Activated CD8-positive, alpha-beta T cell treated with anti-CD3 and anti-CD28 coated beads for 36 hours (primary cell): ENCODE measurements at regions not wholly inside any gene's neighbourhood (a gene's known extent, or its start where the extent isn't known, plus 50 kb on each side); places are given as distances from the start of the nearest gene placed in this dataset.

Experiments used
- ATAC-seq: fragments of 200-7000 bp; cut with Tn5 transposase; one replicate; pipeline ENCODE4 v1.10.0; 2021; ENCODE audit warnings: mild to moderate bottlenecking, moderate library complexity
- CTCF ChIA-PET: fragments of 350-600 bp; sonication (Branson Sonifier 250); formaldehyde crosslinking; loops from one replicate; lab custom pipeline; 2021; ENCODE audit warnings: antibody characterized with exemption; lab: Charles Lee
- POLR2A ChIA-PET: fragments of 350-600 bp; sonication (Branson Sonifier 250); formaldehyde crosslinking; loops from one replicate; lab custom pipeline; 2021; ENCODE audit warnings: antibody characterized with exemption; lab: Charles Lee
- DNase-seq: peaks from one replicate; pipeline ENCODE4 v3.0.0-alpha.2; 2020
- H3K27ac Mint-ChIP-seq: one replicate; pipeline ENCODE4 v1.8.0; 2021; ENCODE audit warnings: mild to moderate bottlenecking, mixed read lengths
- H3K27me3 Mint-ChIP-seq: one replicate; pipeline ENCODE4 v1.8.0; 2021; ENCODE audit warnings: mixed read lengths
- H3K36me3 Mint-ChIP-seq: one replicate; pipeline ENCODE4 v1.8.0; 2021; ENCODE audit warnings: low read depth, mixed read lengths
- H3K4me1 Mint-ChIP-seq: one replicate; pipeline ENCODE4 v1.8.0; 2021; ENCODE audit warnings: low read depth, mixed read lengths
- H3K4me3 Mint-ChIP-seq: one replicate; pipeline ENCODE4 v1.8.0; 2021; ENCODE audit warnings: mild to moderate bottlenecking, moderate library complexity, mixed read lengths
- H3K9me3 Mint-ChIP-seq: one replicate; pipeline ENCODE4 v1.8.0; 2021; ENCODE audit warnings: mixed read lengths
- CTCF ChIP-seq: fragments of 200-600 bp; IDR thresholded peaks from one replicate; pipeline ENCODE4 v1.8.0; 2022; ENCODE audit warnings: antibody characterized with exemption, mild to moderate bottlenecking
- intact Hi-C: fragments of 100-400 bp; cut with micrococcal nuclease; formaldehyde crosslinking; loops from one replicate; pipeline ENCODE4 v1.10.0; 2022

GRCh38 chr1:56400526-56400925, 178.8 kb downstream of the PLPP3 start:
- H3K27ac Mint-ChIP-seq, result no peak overlapping the region
- ChIA-PET CTCF (no interaction called here), POLR2A (no interaction called here)
- TF ChIP-seq CTCF, result no peak
- H3K36me3 Mint-ChIP-seq, result no peaks in the 10 kb centered on the region
- H3K4me1 Mint-ChIP-seq, result no peaks in the 10 kb centered on the region
- H3K27me3 Mint-ChIP-seq, result no peaks in the 10 kb centered on the region
- intact Hi-C loops, result no loop called here
- H3K9me3 Mint-ChIP-seq, result peaks cover 2% of the 10 kb centered on the region
- no peak overlapping the region for H3K4me3 Mint-ChIP-seq
- ATAC-seq, result no peak
- no peak for DNase-seq

- CTCF ChIA-PET, result no interaction called here
- Mint-ChIP-seq H3K36me3 (no peaks in the 10 kb centered on the region), H3K27me3 (peaks cover under 1% of the 10 kb centered on the region), H3K9me3 (peaks cover 2% of the 10 kb centered on the region), H3K27ac (no peak overlapping the region), H3K4me1 (no peaks in the 10 kb centered on the region), H3K4me3 (no peak overlapping the region)
- POLR2A ChIA-PET, result no interaction called here
- intact Hi-C loops, result no loop called here
- no peak for TF ChIP-seq CTCF
- DNase-seq, result no peak
- ATAC-seq, result no peak
Observed at GRCh38 chr1:56399795-56400194, 179.6 kb downstream of the PLPP3 start.

- no peaks in the 10 kb centered on the region for H3K4me1 Mint-ChIP-seq
- intact Hi-C loops, result no loop called here
- DNase-seq, result no peak
- H3K27me3 Mint-ChIP-seq, result peaks cover 3% of the 10 kb centered on the region
- POLR2A ChIA-PET, result no interaction called here
- H3K36me3 Mint-ChIP-seq, result no peaks in the 10 kb centered on the region
- H3K4me3 Mint-ChIP-seq, result no peak overlapping the region
- ATAC-seq, result no peak
- TF ChIP-seq CTCF, result no peak
- no peak overlapping the region for H3K27ac Mint-ChIP-seq
- CTCF ChIA-PET, result interaction anchor here (0.8 kb wide), 1 partner anchor 9 kb away, joined by 3 read pairs; no protein-coding TSS in a partner anchor
- peaks cover 2% of the 10 kb centered on the region for H3K9me3 Mint-ChIP-seq
Observed at GRCh38 chr1:56399326-56399725, 180.0 kb downstream of the PLPP3 start.

- POLR2A ChIA-PET, result no interaction called here
- Mint-ChIP-seq H3K4me1 (no peaks in the 10 kb centered on the region), H3K36me3 (no peaks in the 10 kb centered on the region), H3K27ac (no peak overlapping the region), H3K27me3 (peaks cover 3% of the 10 kb centered on the region), H3K9me3 (peaks cover 2% of the 10 kb centered on the region), H3K4me3 (no peak overlapping the region)
- DNase-seq (no peak), ATAC-seq (no peak)
- no peak for TF ChIP-seq CTCF
- CTCF ChIA-PET, result no interaction called here
- intact Hi-C loops, result no loop called here
Observed at GRCh38 chr1:56397811-56398231, 181.5 kb downstream of the PLPP3 start.

GRCh38 chr1:56397409-56397808, 182.0 kb downstream of the PLPP3 start:
- H3K27ac Mint-ChIP-seq, result no peak overlapping the region
- intact Hi-C loops, result no loop called here
- DNase-seq (no peak), ATAC-seq (no peak)
- H3K4me1 Mint-ChIP-seq, result no peaks in the 10 kb centered on the region
- no peak for TF ChIP-seq CTCF
- no peaks in the 10 kb centered on the region for H3K36me3 Mint-ChIP-seq
- POLR2A ChIA-PET, result no interaction called here
- no peak overlapping the region for H3K4me3 Mint-ChIP-seq
- peaks cover 2% of the 10 kb centered on the region for H3K9me3 Mint-ChIP-seq
- H3K27me3 Mint-ChIP-seq, result peaks cover 3% of the 10 kb centered on the region
- CTCF ChIA-PET, result no interaction called here
